Ureter (tissue), 1 donor: ENCODE measurements at regions not wholly inside any gene's neighbourhood (a gene's known extent, or its start where the extent isn't known, plus 50 kb on each side); places are given as distances from the start of the nearest gene placed in this dataset.
"Not testable (repeated sequence)": the region's sequence is repeated elsewhere in the genome, so short reads cannot be mapped to it uniquely, and the experiment has no call there.

Experiments used
- DNase-seq: peaks from one replicate; pipeline ENCODE4 v3.0.0-alpha.2; 2020; ENCODE audit warnings: low spot score
- donor health status: DM: yes; HTN: yes; CAD: no.

DNA sequence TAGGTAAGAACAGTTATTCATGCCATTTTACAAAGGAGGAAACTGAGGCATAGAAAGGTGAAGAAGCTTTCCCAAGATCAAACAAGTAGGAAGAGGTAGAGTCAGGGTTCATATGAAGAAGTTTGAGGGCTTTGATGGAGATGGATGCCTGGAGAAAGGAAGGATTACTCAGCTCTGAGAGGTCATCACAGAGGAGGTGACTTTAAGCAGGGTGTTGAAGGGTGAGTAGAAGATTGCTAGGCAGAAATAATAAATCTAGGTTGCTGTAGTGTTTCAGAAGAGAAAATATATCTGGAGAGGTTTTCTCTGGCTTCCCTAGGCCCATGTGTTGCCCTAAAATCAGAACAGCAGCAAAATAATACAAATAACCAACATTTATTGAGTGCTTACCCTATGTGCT lies 196.3 kb downstream of the PALM2AKAP2 start:
- DNase-seq = no peak

DNA sequence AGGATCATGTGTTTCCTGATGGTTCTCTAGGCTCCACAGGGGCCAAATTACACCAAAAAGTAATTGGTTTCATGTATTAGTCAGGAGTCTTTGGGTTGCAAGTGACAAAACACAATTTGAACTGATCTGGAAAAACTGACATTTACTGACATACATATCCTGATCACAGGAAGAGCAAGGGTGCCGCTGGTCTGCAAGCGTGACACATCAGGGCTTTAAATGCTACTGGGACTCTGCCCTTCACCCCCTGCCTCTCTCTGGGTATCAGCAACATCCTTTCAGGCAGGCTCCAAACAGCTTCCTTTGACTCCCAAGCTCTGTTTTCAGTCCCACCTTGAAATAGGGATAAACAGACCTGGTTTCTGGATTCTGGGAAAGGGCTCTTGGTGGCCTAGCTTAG lies 197.5 kb downstream of the PALM2AKAP2 start:
- DNase-seq = no peak

- no peak for DNase-seq
These were observed 201.1 kb downstream of the PALM2AKAP2 start for GRCh38 chr9:109981091-109981490.

- DNase-seq = no peak
These were observed 206.6 kb downstream of the PALM2AKAP2 start for GRCh38 chr9:109986521-109986991.

GRCh38 chr9:109989296-109989695 lies 209.3 kb downstream of the PALM2AKAP2 start:
- DNase-seq = no peak

DNA sequence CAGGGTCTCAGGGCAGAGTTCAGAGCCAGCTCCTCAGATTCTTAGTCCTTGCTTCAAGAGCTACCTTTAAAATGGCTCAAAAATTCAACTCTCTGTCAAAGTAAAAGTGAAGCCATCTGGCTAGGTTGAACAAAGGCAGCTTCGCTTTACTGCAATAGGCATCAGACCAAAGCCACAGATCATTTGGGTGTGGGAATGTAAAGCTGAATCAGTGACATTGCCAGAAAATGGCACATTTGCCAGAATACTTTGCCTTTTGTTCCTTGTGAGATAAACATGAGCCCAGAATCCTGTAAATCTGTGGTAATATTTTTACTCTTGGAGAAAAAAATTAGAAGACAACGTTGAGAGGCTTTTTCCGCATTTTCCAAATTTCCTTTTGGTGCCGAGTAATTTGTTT lies 210.5 kb downstream of the PALM2AKAP2 start:
- no peak for DNase-seq

- no peak for DNase-seq
These were observed 212.3 kb downstream of the PALM2AKAP2 start for GRCh38 chr9:109992293-109992692.

DNA sequence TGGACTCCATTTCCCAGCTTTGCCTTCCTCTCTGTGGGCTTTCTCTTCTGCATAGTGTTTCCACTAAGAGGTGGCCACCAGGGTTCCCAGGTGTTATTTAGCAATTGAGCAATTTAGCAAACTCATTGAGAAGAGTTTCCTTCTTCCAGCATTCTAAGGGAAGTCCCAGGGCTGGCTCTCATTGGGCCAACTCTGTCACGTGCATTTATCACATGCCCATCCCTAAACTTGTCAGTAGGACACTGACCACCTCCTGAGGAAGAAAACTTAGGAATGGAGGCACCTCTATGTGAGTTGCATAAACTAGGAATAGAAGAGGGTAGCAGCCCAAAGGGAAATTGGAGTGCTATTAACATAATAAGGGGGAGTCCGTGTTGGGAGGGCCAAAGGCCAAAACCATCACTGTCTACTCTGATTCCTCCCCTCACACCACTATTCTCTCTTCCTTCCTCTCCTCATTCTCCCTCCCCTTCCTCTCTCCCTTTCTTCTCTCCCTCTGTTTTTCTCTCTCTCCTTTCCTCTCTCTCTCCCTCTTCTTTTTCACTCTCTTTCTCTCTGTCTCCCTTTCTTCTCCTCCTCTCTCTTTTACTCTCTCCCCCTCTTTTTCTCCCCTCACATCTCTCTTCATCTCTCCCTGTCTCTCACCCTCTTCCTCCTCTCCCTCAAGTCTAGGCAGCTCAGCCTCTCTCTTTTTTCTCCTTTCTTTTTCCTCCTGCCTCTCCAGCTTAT lies 213.4 kb downstream of the PALM2AKAP2 start:
- DNase-seq = no peak

- no peak for DNase-seq
These were observed 213.8 kb downstream of the C9orf152 start for GRCh38 chr9:109994141-109994540.

- no peak for DNase-seq
These were observed 210.9 kb downstream of the C9orf152 start for GRCh38 chr9:109996936-109997580.

- DNase-seq = no peak
These were observed 210.3 kb downstream of the C9orf152 start for GRCh38 chr9:109997682-109998081.

DNA sequence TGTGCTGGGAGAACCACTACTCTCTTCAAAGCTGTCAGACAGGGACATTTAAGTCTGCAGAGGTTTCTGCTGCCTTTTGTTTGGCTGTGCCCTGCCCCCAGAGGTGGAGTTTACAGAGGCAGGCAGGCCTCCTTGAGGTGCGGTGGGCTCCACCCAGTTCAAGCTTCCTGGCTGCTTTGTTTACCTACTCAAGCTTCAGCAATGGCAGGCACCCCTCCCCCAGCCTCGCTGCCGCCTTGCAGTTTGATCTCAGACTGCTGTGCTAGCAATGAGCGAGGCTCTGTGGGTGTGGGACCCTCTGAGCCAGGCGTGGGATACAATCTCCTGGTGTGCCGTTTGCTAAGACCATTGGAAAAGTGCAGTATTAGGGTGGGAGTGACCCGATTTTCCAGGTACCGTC lies 202.4 kb downstream of the C9orf152 start:
- not testable (repeated sequence) for DNase-seq

DNA sequence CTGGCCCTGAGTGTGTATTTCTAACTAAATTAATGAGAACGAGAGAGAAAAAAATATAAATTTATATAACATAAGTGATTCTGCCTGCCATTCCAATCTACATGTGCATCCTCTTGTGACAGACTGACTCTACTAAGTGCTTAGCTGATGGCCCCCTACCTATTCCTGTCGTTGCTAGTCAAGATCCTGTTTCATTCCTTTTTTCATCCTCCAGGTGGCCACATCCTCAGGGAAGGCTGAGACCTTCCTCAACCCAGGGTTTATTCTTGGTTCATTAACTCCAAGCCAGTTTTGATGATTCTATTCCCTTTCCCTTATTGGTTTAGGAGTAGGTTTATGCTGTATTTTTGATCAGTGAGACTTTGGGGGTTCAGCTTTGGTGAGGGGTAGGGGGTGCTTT lies 201.3 kb downstream of the C9orf152 start:
- DNase-seq = no peak

GRCh38 chr9:110007477-110008270 lies 200.3 kb downstream of the C9orf152 start:
- no peak for DNase-seq

- DNase-seq = no peak
These were observed 199.3 kb downstream of the C9orf152 start for GRCh38 chr9:110008663-110009062.

DNA sequence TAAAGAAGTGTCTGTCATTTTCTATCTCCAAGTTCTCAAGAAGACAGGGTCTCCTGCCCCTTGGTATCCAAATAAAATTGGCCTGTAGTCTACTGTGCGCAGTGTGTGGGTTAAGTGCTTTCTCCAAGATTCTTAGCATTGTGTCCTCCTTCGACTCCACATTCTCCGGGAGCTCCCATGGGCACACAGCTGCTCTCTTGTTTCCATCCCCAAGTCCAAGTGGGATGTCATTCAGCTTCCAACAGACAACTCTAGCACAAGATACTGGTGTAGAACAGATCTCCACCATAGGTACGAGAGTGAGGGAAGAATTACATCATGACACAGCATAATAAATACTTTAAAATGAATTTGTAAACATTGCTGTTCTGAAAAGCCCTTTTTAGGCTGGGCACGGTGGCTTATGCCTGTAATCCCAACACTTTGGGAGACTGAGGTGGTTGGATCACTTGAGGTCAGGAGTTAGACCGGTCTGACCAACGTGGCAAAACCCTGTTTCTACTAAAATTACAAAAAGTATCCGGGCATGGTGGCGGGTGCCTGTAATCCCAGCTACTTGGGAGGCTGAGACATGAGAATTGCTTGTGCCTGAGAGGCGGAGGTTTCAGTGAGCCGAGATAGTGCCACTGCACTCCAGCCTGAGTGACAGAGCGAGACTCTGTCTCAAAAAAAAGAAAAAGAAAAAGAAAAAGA lies 196.2 kb downstream of the C9orf152 start:
- DNase-seq = no peak

- no peak for DNase-seq
These were observed 194.9 kb downstream of the C9orf152 start for GRCh38 chr9:110013064-110013463.

DNA sequence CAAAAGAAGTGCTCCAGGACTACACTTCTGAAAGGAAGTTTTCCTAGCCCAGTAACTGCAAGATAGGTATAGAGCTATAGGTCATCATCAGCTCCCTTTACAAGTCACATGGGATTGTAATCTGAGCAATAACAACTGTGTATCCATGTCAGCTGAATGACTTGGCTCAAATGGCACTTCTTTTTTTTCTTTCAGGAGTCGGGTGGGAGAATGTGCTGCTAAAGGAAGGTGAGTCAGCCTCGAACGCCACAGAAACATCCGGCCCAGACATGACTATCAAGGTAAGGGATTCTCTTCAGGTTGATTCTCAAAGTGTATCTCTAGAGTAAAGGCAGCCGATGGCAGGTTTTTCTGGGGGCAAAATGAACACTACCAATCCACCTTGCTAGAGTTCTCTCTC lies 192.2 kb downstream of the C9orf152 start:
- no peak for DNase-seq

- DNase-seq = no peak
These were observed 191.6 kb downstream of the C9orf152 start for GRCh38 chr9:110016340-110016739.

- DNase-seq = not testable (repeated sequence)
These were observed 187.7 kb downstream of the C9orf152 start for GRCh38 chr9:110020216-110020615.

DNA sequence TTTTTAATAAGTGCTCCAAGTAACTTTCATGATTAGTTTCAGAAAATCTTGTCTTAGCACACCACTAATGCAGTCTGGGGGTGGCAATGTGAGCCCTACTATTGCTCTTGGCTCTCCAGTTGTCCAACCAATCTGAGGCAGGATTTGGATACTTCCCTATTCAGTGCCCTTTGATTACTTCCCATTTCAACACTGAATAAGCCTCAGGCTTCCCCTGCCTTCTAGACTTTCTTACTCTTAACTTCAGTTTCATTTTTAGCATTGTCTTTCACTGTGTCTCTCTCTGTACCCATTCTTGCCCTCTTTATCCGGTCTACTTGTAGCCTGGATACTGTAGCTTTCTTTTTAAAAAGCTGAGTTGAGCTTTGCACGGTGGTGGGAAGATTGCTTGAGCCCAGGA lies 186.1 kb downstream of the C9orf152 start:
- no peak for DNase-seq

DNA sequence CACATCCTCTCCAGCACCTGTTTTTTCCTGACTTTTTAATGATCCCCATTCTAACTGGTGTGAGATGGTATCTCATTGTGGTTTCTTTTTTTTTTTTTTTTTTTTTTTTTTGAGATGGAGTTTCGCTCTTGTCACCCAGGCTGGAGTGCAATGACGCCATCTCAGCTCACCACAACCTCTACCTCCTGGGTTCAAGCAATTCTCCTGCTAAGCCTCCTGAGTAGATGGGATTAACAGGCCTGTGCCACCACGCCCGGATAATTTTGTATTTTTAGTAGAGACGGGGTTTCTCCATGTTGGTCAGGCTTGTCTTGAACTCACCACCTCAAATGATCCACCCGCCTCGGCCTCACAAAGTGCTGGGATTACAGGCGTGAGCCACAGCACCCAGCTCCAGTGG lies 184.7 kb downstream of the C9orf152 start:
- DNase-seq = not testable (repeated sequence)
